Mesothelial cell of epicardium (in vitro differentiated cells): ENCODE measurements at regions not wholly inside any gene's neighbourhood (a gene's known extent, or its start where the extent isn't known, plus 50 kb on each side); places are given as distances from the start of the nearest gene placed in this dataset.

Experiments
- DNase-seq, 2 experiments: peaks; one replicate each; pipeline ENCODE4 v3.0.0; 2021; ENCODE audit warnings: low spot score in 2 of 2; ENCODE audit not compliant: unreplicated experiment in 2 of 2
- H3K27ac Mint-ChIP-seq: 2 replicates; pipeline ENCODE4 v1.8.0; 2021; ENCODE audit warnings: mixed read lengths
- H3K27me3 Mint-ChIP-seq: 2 replicates; pipeline ENCODE4 v1.8.0; 2021; ENCODE audit warnings: low read depth, mixed read lengths
- H3K36me3 Mint-ChIP-seq: 2 replicates; pipeline ENCODE4 v1.8.0; 2021; ENCODE audit warnings: mixed read lengths
- H3K4me1 Mint-ChIP-seq: 2 replicates; pipeline ENCODE4 v1.8.0; 2021; ENCODE audit warnings: mixed read lengths
- H3K4me3 Mint-ChIP-seq: 2 replicates; pipeline ENCODE4 v1.8.0; 2021; ENCODE audit warnings: mild to moderate bottlenecking, moderate library complexity, mixed read lengths
- H3K9me3 Mint-ChIP-seq: 2 replicates; pipeline ENCODE4 v1.8.0; 2021; ENCODE audit warnings: mixed read lengths
- TF ChIP-seq, protein P1 (sequence below): fragments of 200-600 bp; sonication (generic); IDR thresholded peaks from one replicate; pipeline ENCODE4 v1.5.0; 2021; ENCODE audit warnings: antibody characterized with exemption; ENCODE audit not compliant: unreplicated experiment

DNA sequence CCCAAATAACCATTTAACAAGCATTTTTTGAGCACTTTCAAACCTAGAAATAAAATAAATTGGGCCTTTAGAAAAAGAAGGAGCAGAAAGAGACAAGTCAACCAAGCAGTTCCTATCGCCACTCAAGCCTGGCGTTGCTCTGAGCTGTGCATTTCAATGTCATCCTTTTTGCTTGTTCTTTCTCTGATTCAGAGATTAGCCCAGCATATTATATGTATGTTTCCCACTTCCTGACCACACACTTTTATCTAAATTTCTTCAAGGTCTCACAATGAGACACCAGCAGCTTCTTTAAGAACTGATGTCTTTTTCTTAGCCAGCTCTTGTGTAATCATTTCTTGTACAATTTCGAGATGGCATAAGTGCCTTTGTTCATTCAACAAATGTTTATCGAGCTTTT lies 344.5 kb upstream of the ID2 start:
- DNase-seq: no peak
- Mint-ChIP-seq H3K27ac (peak overlapping the region; percentile 25), H3K9me3 (peaks cover 8% of the 10 kb centered on the region), H3K36me3 (peaks cover 2% of the 10 kb centered on the region), H3K4me1 (peaks cover 23% of the 10 kb centered on the region), H3K4me3 (no peak overlapping the region), H3K27me3 (no peaks in the 10 kb centered on the region)
- TF ChIP-seq, protein P1, sequence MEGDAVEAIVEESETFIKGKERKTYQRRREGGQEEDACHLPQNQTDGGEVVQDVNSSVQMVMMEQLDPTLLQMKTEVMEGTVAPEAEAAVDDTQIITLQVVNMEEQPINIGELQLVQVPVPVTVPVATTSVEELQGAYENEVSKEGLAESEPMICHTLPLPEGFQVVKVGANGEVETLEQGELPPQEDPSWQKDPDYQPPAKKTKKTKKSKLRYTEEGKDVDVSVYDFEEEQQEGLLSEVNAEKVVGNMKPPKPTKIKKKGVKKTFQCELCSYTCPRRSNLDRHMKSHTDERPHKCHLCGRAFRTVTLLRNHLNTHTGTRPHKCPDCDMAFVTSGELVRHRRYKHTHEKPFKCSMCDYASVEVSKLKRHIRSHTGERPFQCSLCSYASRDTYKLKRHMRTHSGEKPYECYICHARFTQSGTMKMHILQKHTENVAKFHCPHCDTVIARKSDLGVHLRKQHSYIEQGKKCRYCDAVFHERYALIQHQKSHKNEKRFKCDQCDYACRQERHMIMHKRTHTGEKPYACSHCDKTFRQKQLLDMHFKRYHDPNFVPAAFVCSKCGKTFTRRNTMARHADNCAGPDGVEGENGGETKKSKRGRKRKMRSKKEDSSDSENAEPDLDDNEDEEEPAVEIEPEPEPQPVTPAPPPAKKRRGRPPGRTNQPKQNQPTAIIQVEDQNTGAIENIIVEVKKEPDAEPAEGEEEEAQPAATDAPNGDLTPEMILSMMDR: no peak

DNA sequence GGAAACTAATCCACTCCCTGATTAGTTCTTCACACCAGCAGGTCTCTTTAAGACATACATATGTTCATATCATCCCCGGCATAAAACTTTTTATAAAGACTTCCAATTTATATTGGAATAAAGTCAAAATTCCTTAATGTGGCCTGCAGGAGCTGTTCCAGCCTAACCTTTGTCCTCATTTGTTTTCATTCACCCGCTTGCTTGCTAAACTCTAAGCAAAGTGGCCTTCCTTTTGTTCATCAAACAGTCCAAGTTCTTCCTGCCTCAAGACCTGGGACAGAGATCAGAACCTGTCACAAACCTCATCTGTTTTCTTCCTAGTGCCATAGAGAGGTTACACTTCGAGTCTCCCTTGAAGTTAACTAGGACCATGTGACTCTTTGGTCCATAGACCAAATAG lies 339.4 kb upstream of the ID2 start:
- TF ChIP-seq, protein P1: no peak
- Mint-ChIP-seq H3K27me3 (no peaks in the 10 kb centered on the region), H3K27ac (no peak overlapping the region), H3K4me1 (peaks cover 13% of the 10 kb centered on the region), H3K9me3 (peaks cover 4% of the 10 kb centered on the region), H3K4me3 (no peak overlapping the region), H3K36me3 (peaks cover 2% of the 10 kb centered on the region)
- no peak for DNase-seq

DNA sequence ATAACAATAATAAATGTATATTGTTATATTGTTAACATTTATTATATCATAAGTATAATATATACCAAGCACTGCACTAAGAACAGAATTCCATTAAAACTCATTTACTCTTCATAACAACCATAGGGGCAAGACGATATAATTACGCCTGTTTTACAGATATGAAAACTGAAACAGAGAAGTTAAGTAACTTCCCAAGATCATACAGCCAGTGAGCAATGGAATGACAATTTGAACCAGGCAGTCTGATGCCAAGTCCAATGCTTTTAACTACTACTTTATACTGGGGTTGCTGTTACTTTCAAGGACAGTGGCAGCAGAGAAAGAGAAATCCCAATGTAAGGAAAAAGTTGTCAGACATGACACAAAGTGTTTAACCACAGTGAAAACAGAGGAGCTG lies 338.8 kb upstream of the ID2 start:
- no peak overlapping the region for H3K4me3 Mint-ChIP-seq
- TF ChIP-seq, protein P1: no peak
- no peak for DNase-seq
- H3K27ac Mint-ChIP-seq: no peak overlapping the region
- H3K4me1 Mint-ChIP-seq: peaks cover 8% of the 10 kb centered on the region
- peaks cover 4% of the 10 kb centered on the region for H3K9me3 Mint-ChIP-seq
- H3K27me3 Mint-ChIP-seq: no peaks in the 10 kb centered on the region
- peaks cover 2% of the 10 kb centered on the region for H3K36me3 Mint-ChIP-seq

DNA sequence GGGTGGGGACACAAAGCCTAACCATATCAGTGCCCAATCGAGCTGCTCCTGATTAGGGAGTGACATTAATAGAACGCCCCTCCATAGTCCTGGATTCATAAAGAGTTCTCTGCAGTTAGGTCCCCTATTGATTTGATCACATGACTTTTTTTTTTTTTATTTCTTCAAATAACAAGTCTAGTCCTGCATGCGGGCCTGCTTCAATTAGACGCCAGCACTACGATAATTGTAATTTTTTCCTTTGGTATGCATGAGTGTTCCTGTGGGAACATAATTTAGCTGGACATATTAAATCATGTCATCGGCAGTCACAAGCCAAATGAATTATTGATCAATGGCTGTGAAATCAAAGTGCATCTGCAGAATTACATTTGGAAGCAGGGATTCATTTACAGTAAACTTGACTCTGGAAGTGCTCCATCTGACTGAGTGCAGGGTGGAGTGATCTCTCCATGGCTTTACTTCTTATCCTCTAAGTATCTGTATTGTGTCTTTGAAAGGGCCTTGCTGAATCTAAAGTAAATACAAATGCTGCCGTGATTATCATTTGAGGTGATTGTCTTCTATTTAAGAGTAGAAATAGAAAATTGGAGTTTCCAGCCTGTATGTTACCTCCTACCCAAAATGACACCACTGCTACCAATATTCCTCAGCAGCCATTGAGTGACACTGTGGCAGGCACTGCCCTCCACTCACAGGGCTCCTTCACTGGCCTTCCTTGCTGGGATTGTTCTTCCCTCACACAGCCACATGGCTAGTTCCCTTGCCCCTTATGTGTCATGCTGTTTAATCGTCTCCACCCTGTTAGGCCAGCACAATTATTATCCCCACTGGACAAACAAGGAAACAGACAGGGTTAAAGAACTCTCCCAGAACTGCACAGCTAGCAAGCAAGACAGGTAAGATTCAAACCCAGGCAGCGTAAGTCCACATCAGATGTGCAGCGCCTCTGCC lies 337.4 kb upstream of the ID2 start:
- no peak for DNase-seq
- Mint-ChIP-seq H3K36me3 (peaks cover 2% of the 10 kb centered on the region), H3K4me1 (peaks cover 12% of the 10 kb centered on the region), H3K4me3 (no peak overlapping the region), H3K27me3 (no peaks in the 10 kb centered on the region), H3K27ac (no peak overlapping the region), H3K9me3 (peaks cover 4% of the 10 kb centered on the region)
- TF ChIP-seq, protein P1: no peak

DNA sequence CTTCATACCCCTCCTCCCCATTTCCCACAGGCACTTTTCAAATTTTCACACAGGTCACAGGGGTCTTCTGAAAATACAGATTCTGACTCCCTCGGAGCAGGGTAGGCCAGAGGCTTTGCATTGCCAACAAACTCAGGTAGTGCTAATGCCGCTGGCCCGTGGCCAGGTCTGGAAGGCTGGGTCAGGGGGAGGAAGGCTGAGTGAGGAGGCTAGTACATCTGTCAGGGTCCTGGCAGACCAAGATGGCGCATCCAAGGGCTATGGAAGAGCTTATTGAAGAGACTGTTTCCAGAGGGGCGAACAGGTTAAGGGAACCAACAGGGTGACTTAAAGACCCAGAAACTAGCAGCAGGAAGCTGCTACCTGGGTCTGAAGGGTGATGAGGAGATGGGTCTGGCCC lies 336.7 kb upstream of the ID2 start:
- no peaks in the 10 kb centered on the region for H3K27me3 Mint-ChIP-seq
- H3K36me3 Mint-ChIP-seq: peaks cover 2% of the 10 kb centered on the region
- H3K4me1 Mint-ChIP-seq: peaks cover 12% of the 10 kb centered on the region
- H3K27ac Mint-ChIP-seq: no peak overlapping the region
- no peak for DNase-seq
- TF ChIP-seq, protein P1: no peak
- H3K9me3 Mint-ChIP-seq: peaks cover 4% of the 10 kb centered on the region
- no peak overlapping the region for H3K4me3 Mint-ChIP-seq
